AG09309 (cell line): ENCODE measurements at regions not wholly inside any gene's neighbourhood (a gene's known extent, or its start where the extent isn't known, plus 50 kb on each side); places are given as distances from the start of the nearest gene placed in this dataset.

Experiments used
- DNase-seq: peaks from one replicate; pipeline ENCODE4 v3.0.0-alpha.2; 2010; ENCODE audit warnings: low read depth
- H3K4me3 ChIP-seq: 2 replicates; pipeline ENCODE4 v1.5.1; 2011; ENCODE audit warnings: mild to moderate bottlenecking, low read depth, low read length, moderate library complexity; ENCODE audit not compliant: control insufficient read depth
- CTCF ChIP-seq: IDR thresholded peaks from 2 replicates; pipeline ENCODE4 v1.5.1; 2011; ENCODE audit warnings: mild to moderate bottlenecking, low read depth, low read length, inconsistent platforms; ENCODE audit not compliant: insufficient read depth, control insufficient read depth; ENCODE audit errors: missing control alignments

GRCh38 chr2:22530131-22530530, 854.8 kb upstream of the KLHL29 start:
- TF ChIP-seq CTCF: no peak
- no peak overlapping the region for H3K4me3 ChIP-seq
- DNase-seq: no peak

GRCh38 chr2:22536133-22536532, 848.8 kb upstream of the KLHL29 start:
- no peak for DNase-seq

GRCh38 chr2:22554453-22554852, 830.5 kb upstream of the KLHL29 start:
- DNase-seq: no peak
- H3K4me3 ChIP-seq: no peak overlapping the region

More at GRCh38 chr2:22536133-22536532, 848.8 kb upstream of the KLHL29 start:
- no peak for TF ChIP-seq CTCF
- no peak overlapping the region for H3K4me3 ChIP-seq

GRCh38 chr2:22557406-22557805, 827.6 kb upstream of the KLHL29 start:
- TF ChIP-seq CTCF: no peak
- DNase-seq: no peak
- H3K4me3 ChIP-seq: no peak overlapping the region

More at GRCh38 chr2:22554453-22554852, 830.5 kb upstream of the KLHL29 start:
- TF ChIP-seq CTCF: no peak

GRCh38 chr2:22560021-22560420, 825.0 kb upstream of the KLHL29 start:
- TF ChIP-seq CTCF: no peak
- no peak for DNase-seq
- H3K4me3 ChIP-seq: no peak overlapping the region

- no peak for TF ChIP-seq CTCF
- no peak overlapping the region for H3K4me3 ChIP-seq
- DNase-seq: no peak
Measured at GRCh38 chr2:22579341-22579740, 805.6 kb upstream of the KLHL29 start.

GRCh38 chr2:22582107-22582506, 802.9 kb upstream of the KLHL29 start:
- no peak overlapping the region for H3K4me3 ChIP-seq
- no peak for TF ChIP-seq CTCF
- no peak for DNase-seq
